SW480 (cell line): ENCODE measurements at regions not wholly inside any gene's neighbourhood (a gene's known extent, or its start where the extent isn't known, plus 50 kb on each side); places are given as distances from the start of the nearest gene placed in this dataset.
A peak's percentile ranks its signal among the peaks of the same experiment; 100 is the strongest.

Source experiments
- DNase-seq: peaks from one replicate; pipeline ENCODE4 v3.0.0-alpha.2; 2016; ENCODE audit warnings: low spot score

GRCh38 chr3:1824359-1824758 is 274.3 kb upstream of the CNTN4 start:
- DNase-seq, result no peak

- DNase-seq, result no peak
These were observed 270.1 kb upstream of the CNTN4 start for GRCh38 chr3:1828519-1828918.

- DNase-seq, result no peak
These were observed 267.8 kb upstream of the CNTN4 start for GRCh38 chr3:1830851-1831250.

- DNase-seq, result no peak
These were observed 266.3 kb upstream of the CNTN4 start for GRCh38 chr3:1832395-1832794.

- no peak for DNase-seq
These were observed 255.6 kb upstream of the CNTN4 start for GRCh38 chr3:1843111-1843510.

- no peak for DNase-seq
These were observed 251.1 kb upstream of the CNTN4 start for GRCh38 chr3:1847571-1847970.

- no peak for DNase-seq
These were observed 249.7 kb upstream of the CNTN4 start for GRCh38 chr3:1848935-1849334.

GRCh38 chr3:1852950-1853349 is 245.7 kb upstream of the CNTN4 start:
- no peak for DNase-seq

GRCh38 chr3:1855841-1856240 is 242.8 kb upstream of the CNTN4 start:
- DNase-seq, result no peak

- no peak for DNase-seq
These were observed 227.9 kb upstream of the CNTN4 start for GRCh38 chr3:1870738-1871137.

GRCh38 chr3:1883534-1883933 is 215.1 kb upstream of the CNTN4 start:
- DNase-seq, result no peak

- no peak for DNase-seq
These were observed 206.2 kb upstream of the CNTN4 start for GRCh38 chr3:1892459-1892858.

- DNase-seq, result no peak
These were observed 196.2 kb upstream of the CNTN4 start for GRCh38 chr3:1902416-1902815.

GRCh38 chr3:1903111-1903510 is 195.6 kb upstream of the CNTN4 start:
- DNase-seq, result no peak

GRCh38 chr3:1907911-1908310 is 190.8 kb upstream of the CNTN4 start:
- peak; percentile 16 for DNase-seq

- peak; percentile 80 for DNase-seq
These were observed 189.8 kb upstream of the CNTN4 start for GRCh38 chr3:1908651-1909445.

- DNase-seq, result no peak
These were observed 188.3 kb upstream of the CNTN4 start for GRCh38 chr3:1910322-1910721.

GRCh38 chr3:1929788-1930414 is 168.8 kb upstream of the CNTN4 start:
- no peak for DNase-seq

GRCh38 chr3:1938975-1939374 is 159.7 kb upstream of the CNTN4 start:
- no peak for DNase-seq

- no peak for DNase-seq
These were observed 155.9 kb upstream of the CNTN4 start for GRCh38 chr3:1942781-1943180.

GRCh38 chr3:1943395-1944118 is 155.1 kb upstream of the CNTN4 start:
- no peak for DNase-seq

- no peak for DNase-seq
These were observed 153.0 kb upstream of the CNTN4 start for GRCh38 chr3:1945698-1946097.

GRCh38 chr3:1953536-1953935 is 145.1 kb upstream of the CNTN4 start:
- no peak for DNase-seq
